AG08395 (cell line): ENCODE measurements at regions not wholly inside any gene's neighbourhood (a gene's known extent, or its start where the extent isn't known, plus 50 kb on each side); places are given as distances from the start of the nearest gene placed in this dataset.

Source experiments
- DNase-seq: peaks from one replicate; pipeline ENCODE4 v3.0.0; 2012; ENCODE audit warnings: mixed read lengths, low spot score

GRCh38 chr13:109858319-109858718, 71.9 kb upstream of the IRS2 start:
- DNase-seq = no peak

- no peak for DNase-seq
Observed at GRCh38 chr13:109857803-109858202, 71.4 kb upstream of the IRS2 start.

- no peak for DNase-seq
Observed at GRCh38 chr13:109857325-109857724, 70.9 kb upstream of the IRS2 start.

- no peak for DNase-seq
Observed at GRCh38 chr13:109856350-109856749, 70.0 kb upstream of the IRS2 start.

- DNase-seq = no peak
Observed at GRCh38 chr13:109853153-109853552, 66.8 kb upstream of the IRS2 start.

GRCh38 chr13:109846185-109846584, 59.8 kb upstream of the IRS2 start:
- no peak for DNase-seq

- peak; percentile 4 for DNase-seq
Observed at GRCh38 chr13:109844396-109844795, 58.0 kb upstream of the IRS2 start.

GRCh38 chr13:109843695-109844094, 57.3 kb upstream of the IRS2 start:
- DNase-seq = no peak

GRCh38 chr13:109842212-109842920, 56.0 kb upstream of the IRS2 start:
- no peak for DNase-seq

- DNase-seq = no peak
Observed at GRCh38 chr13:109840893-109841287, 54.5 kb upstream of the IRS2 start.

- DNase-seq = peak; percentile 85
Observed at GRCh38 chr13:109840201-109840892, 54.0 kb upstream of the IRS2 start.

GRCh38 chr13:109836629-109837607, 50.5 kb upstream of the IRS2 start:
- DNase-seq = no peak
